RWPE2 (cell line): ENCODE measurements at regions not wholly inside any gene's neighbourhood (a gene's known extent, or its start where the extent isn't known, plus 50 kb on each side); places are given as distances from the start of the nearest gene placed in this dataset.

ENCODE experiments used
- ATAC-seq: fragments of 200-7000 bp; cut with Tn5 transposase; 3 replicates; pipeline ENCODE4 v1.9.1; 2021; ENCODE audit warnings: low read depth
- DNase-seq: peaks from one replicate; pipeline ENCODE4 v3.0.0-alpha.2; 2020; ENCODE audit warnings: low spot score
- H3K27ac ChIP-seq: fragments of 450-650 bp; 2 replicates; pipeline ENCODE4 v1.5.1; 2017; ENCODE audit warnings: mild to moderate bottlenecking; ENCODE audit not compliant: poor library complexity, severe bottlenecking
- H3K27me3 ChIP-seq: fragments of 250-450 bp; sonication (Bioruptor Pico); 2 replicates; pipeline ENCODE4 v1.5.1; 2021; ENCODE audit warnings: mild to moderate bottlenecking, moderate library complexity; ENCODE audit not compliant: insufficient read depth, poor library complexity, severe bottlenecking
- H3K36me3 ChIP-seq: fragments of 250-450 bp; sonication (Bioruptor Pico); 2 replicates; pipeline ENCODE4 v1.5.1; 2020; ENCODE audit warnings: low read depth, mild to moderate bottlenecking, moderate library complexity
- H3K4me1 ChIP-seq: fragments of 250-450 bp; sonication (Bioruptor Pico); 2 replicates; pipeline ENCODE4 v1.5.1; 2021; ENCODE audit warnings: mild to moderate bottlenecking, moderate library complexity; ENCODE audit not compliant: insufficient read depth, poor library complexity, severe bottlenecking
- H3K4me3 ChIP-seq: fragments of 250-450 bp; sonication (Bioruptor Pico); 2 replicates; pipeline ENCODE4 v1.5.1; 2021; ENCODE audit warnings: mild to moderate bottlenecking, moderate library complexity; ENCODE audit not compliant: severe bottlenecking
- H3K9me3 ChIP-seq: fragments of 250-450 bp; sonication (Bioruptor Pico); 2 replicates; pipeline ENCODE4 v1.5.1; 2021; ENCODE audit warnings: mild to moderate bottlenecking, moderate library complexity; ENCODE audit not compliant: severe bottlenecking
- CTCF ChIP-seq: fragments of 450-650 bp; IDR thresholded peaks from one replicate; pipeline ENCODE4 v1.5.1; 2017; ENCODE audit warnings: mild to moderate bottlenecking, moderate library complexity; ENCODE audit not compliant: poor library complexity, severe bottlenecking

- Histone ChIP-seq H3K27me3 (no peaks in the 10 kb centered on the region), H3K36me3 (no peaks in the 10 kb centered on the region), H3K9me3 (no peaks in the 10 kb centered on the region), H3K4me1 (no peaks in the 10 kb centered on the region), H3K4me3 (no peak overlapping the region), H3K27ac (no peak overlapping the region)
- ATAC-seq: no peak
- peak; percentile 8 for TF ChIP-seq CTCF
- no peak for DNase-seq
Observed at GRCh38 chrX:20594985-20595384, 328.3 kb upstream of the RPS6KA3 start.

GRCh38 chrX:20593836-20594235 is 327.1 kb upstream of the RPS6KA3 start:
- TF ChIP-seq CTCF: no peak
- no peak for ATAC-seq

GRCh38 chrX:20593402-20593801 is 326.7 kb upstream of the RPS6KA3 start:
- Histone ChIP-seq H3K27me3 (no peaks in the 10 kb centered on the region), H3K36me3 (no peaks in the 10 kb centered on the region), H3K9me3 (no peaks in the 10 kb centered on the region), H3K4me3 (no peak overlapping the region), H3K4me1 (no peaks in the 10 kb centered on the region), H3K27ac (no peak overlapping the region)
- ATAC-seq (no peak), DNase-seq (no peak)
- no peak for TF ChIP-seq CTCF

More at GRCh38 chrX:20593836-20594235, 327.1 kb upstream of the RPS6KA3 start:
- DNase-seq: no peak
- Histone ChIP-seq H3K4me1 (no peaks in the 10 kb centered on the region), H3K27me3 (no peaks in the 10 kb centered on the region), H3K27ac (no peak overlapping the region), H3K4me3 (no peak overlapping the region), H3K36me3 (no peaks in the 10 kb centered on the region), H3K9me3 (no peaks in the 10 kb centered on the region)

- ATAC-seq (no peak), DNase-seq (no peak)
- no peaks in the 10 kb centered on the region for H3K9me3 ChIP-seq
- no peak for TF ChIP-seq CTCF
- no peak overlapping the region for H3K4me3 ChIP-seq
- H3K27ac ChIP-seq: no peak overlapping the region
- H3K36me3 ChIP-seq: no peaks in the 10 kb centered on the region
- no peaks in the 10 kb centered on the region for H3K27me3 ChIP-seq
- no peaks in the 10 kb centered on the region for H3K4me1 ChIP-seq
Observed at GRCh38 chrX:20591246-20591645, 324.5 kb upstream of the RPS6KA3 start.

- ATAC-seq: no peak
- DNase-seq: no peak
- Histone ChIP-seq H3K27ac (no peak overlapping the region), H3K27me3 (no peaks in the 10 kb centered on the region), H3K36me3 (no peaks in the 10 kb centered on the region), H3K4me3 (no peak overlapping the region), H3K4me1 (no peaks in the 10 kb centered on the region), H3K9me3 (no peaks in the 10 kb centered on the region)
- TF ChIP-seq CTCF: no peak
Observed at GRCh38 chrX:20585782-20586181, 319.1 kb upstream of the RPS6KA3 start.
